ENCODE measurements at regions not wholly inside any gene's neighbourhood (a gene's known extent, or its start where the extent isn't known, plus 50 kb on each side); places are given as distances from the start of the nearest gene placed in this dataset.
"Not testable (repeated sequence)": the region's sequence is repeated elsewhere in the genome, so short reads cannot be mapped to it uniquely, and the experiment has no call there.

GRCh38 chr3:59254976-59255375, 205.2 kb upstream of the CFAP20DC start:
- no peak for DNase-seq (ENCODE audit: low spot score)

GRCh38 chr3:59254433-59254832, 204.6 kb upstream of the CFAP20DC start:
- no peak for DNase-seq (ENCODE audit: low spot score)

GRCh38 chr3:59253523-59253922, 203.7 kb upstream of the CFAP20DC start:
- DNase-seq (ENCODE audit: low spot score), result no peak

- no peak for DNase-seq (ENCODE audit: low spot score)
These were observed 202.0 kb upstream of the CFAP20DC start for GRCh38 chr3:59251869-59252268.

- DNase-seq (ENCODE audit: low spot score), result no peak
These were observed 200.8 kb upstream of the CFAP20DC start for GRCh38 chr3:59250600-59250999.

- DNase-seq (ENCODE audit: low spot score), result no peak
These were observed 200.0 kb upstream of the CFAP20DC start for GRCh38 chr3:59249698-59250361.

GRCh38 chr3:59249004-59249403, 199.2 kb upstream of the CFAP20DC start:
- no peak for DNase-seq (ENCODE audit: low spot score)

GRCh38 chr3:59247402-59247841, 197.6 kb upstream of the CFAP20DC start:
- no peak for DNase-seq (ENCODE audit: low spot score)

GRCh38 chr3:59246719-59247401, 197.0 kb upstream of the CFAP20DC start:
- no peak for DNase-seq (ENCODE audit: low spot score)

- peak; percentile 22 for DNase-seq (ENCODE audit: low spot score)
These were observed 196.2 kb upstream of the CFAP20DC start for GRCh38 chr3:59245859-59246501.

- no peak for DNase-seq (ENCODE audit: low spot score)
These were observed 195.6 kb upstream of the CFAP20DC start for GRCh38 chr3:59245300-59245858.

- DNase-seq (ENCODE audit: low spot score), result no peak
These were observed 194.5 kb upstream of the CFAP20DC start for GRCh38 chr3:59244343-59244742.

GRCh38 chr3:59243476-59243875, 193.7 kb upstream of the CFAP20DC start:
- no peak for DNase-seq (ENCODE audit: low spot score)

GRCh38 chr3:59240666-59241255, 190.9 kb upstream of the CFAP20DC start:
- no peak for DNase-seq (ENCODE audit: low spot score)

GRCh38 chr3:59237121-59237520, 187.3 kb upstream of the CFAP20DC start:
- DNase-seq (ENCODE audit: low spot score), result peak; percentile 53

- no peak for DNase-seq (ENCODE audit: low spot score)
These were observed 185.8 kb upstream of the CFAP20DC start for GRCh38 chr3:59235634-59236012.

- DNase-seq (ENCODE audit: low spot score), result no peak
These were observed 185.2 kb upstream of the CFAP20DC start for GRCh38 chr3:59234884-59235633.

GRCh38 chr3:59230379-59230778, 180.6 kb upstream of the CFAP20DC start:
- not testable (repeated sequence) for DNase-seq (ENCODE audit: low spot score)

GRCh38 chr3:59213860-59214259, 164.0 kb upstream of the CFAP20DC start:
- no peak for DNase-seq (ENCODE audit: low spot score)

GRCh38 chr3:59212128-59212779, 162.4 kb upstream of the CFAP20DC start:
- DNase-seq (ENCODE audit: low spot score), result peak; percentile 74

GRCh38 chr3:59210260-59210659, 160.4 kb upstream of the CFAP20DC start:
- DNase-seq (ENCODE audit: low spot score), result no peak

All from AG08395 (cell line).